ENCODE measurements at regions not wholly inside any gene's neighbourhood (a gene's known extent, or its start where the extent isn't known, plus 50 kb on each side); places are given as distances from the start of the nearest gene placed in this dataset.
"Not testable (repeated sequence)": the region's sequence is repeated elsewhere in the genome, so short reads cannot be mapped to it uniquely, and the experiment has no call there.

DNA sequence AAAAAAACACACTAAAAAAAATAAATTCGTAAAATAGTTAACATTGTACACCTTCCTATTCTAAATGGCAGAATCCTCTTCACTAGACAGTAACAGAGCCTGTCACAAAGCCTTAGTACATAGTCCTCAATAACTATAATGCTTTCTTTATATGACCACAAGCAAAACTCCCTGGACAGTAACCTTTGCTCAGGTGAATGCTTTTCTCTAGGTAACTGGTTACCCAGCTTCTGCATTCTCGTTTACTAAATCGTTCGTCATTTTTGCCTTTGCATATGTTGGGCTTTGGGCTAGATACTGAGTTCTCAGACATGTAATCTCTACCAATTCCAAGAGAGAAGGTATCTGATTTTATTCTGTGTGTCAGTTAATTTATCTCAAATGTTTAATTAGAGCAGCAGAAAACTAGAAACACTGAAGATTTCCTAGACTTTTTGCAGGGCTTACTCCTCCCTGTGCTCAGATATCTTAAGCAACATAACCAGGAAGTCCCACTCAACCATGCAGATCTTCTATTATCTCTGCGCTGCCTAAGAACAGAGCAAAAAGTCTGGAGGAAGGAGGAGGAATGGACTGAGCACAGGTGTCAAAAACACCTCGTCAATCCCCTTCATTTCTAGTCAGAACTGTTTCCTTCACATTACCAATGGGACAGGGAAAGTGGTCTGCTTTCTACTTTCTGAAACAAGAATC, 247.7 kb downstream of the SOCS6 start:
- intact Hi-C loops (cut with DNase I), result no loop called here
- no peak overlapping the region for H3K27ac ChIP-seq
- no peak overlapping the region for H3K4me3 ChIP-seq
- ATAC-seq, result no peak
- no peaks in the 10 kb centered on the region for H3K9me3 ChIP-seq
- H3K36me3 ChIP-seq, result no peaks in the 10 kb centered on the region
- WGBS (ENCODE audit: insufficient coverage, low coverage, low lambda C conversion rate, missing lambda C conversion rate), result 54% methylated on average over 5 of the region's 6 CpGs
- no peaks in the 10 kb centered on the region for H3K4me1 ChIP-seq
- no peak for DNase-seq
- TF ChIP-seq, protein P1, sequence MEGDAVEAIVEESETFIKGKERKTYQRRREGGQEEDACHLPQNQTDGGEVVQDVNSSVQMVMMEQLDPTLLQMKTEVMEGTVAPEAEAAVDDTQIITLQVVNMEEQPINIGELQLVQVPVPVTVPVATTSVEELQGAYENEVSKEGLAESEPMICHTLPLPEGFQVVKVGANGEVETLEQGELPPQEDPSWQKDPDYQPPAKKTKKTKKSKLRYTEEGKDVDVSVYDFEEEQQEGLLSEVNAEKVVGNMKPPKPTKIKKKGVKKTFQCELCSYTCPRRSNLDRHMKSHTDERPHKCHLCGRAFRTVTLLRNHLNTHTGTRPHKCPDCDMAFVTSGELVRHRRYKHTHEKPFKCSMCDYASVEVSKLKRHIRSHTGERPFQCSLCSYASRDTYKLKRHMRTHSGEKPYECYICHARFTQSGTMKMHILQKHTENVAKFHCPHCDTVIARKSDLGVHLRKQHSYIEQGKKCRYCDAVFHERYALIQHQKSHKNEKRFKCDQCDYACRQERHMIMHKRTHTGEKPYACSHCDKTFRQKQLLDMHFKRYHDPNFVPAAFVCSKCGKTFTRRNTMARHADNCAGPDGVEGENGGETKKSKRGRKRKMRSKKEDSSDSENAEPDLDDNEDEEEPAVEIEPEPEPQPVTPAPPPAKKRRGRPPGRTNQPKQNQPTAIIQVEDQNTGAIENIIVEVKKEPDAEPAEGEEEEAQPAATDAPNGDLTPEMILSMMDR (IDR thresholded peaks at IDR 0.05), result no peak
- TF ChIP-seq POLR2A (IDR thresholded peaks at IDR 0.05), result no peak
- H3K27me3 ChIP-seq, result no peaks in the 10 kb centered on the region

DNA sequence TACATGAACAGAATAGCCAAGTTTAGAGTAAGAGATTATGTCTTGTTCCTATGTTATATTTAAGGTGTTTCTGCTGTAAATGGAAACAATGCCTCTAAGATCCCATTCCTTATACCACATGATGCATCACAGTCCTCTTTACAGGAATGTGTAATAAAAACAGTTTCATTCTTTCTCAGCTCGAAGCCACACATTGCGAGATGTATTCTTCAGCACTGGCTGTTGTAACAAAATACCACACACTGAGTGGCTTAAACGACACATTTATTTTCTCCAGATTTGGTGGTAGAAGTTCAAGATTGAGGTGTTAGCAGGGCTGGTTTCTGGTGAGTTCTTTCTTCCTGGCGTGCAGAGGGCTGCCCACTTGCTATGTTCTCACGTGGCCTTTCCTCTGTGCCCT, 246.2 kb downstream of the SOCS6 start:
- Histone ChIP-seq H3K4me3 (no peak overlapping the region), H3K27ac (no peak overlapping the region), H3K4me1 (no peaks in the 10 kb centered on the region), H3K36me3 (no peaks in the 10 kb centered on the region), H3K9me3 (no peaks in the 10 kb centered on the region), H3K27me3 (no peaks in the 10 kb centered on the region)
- DNase-seq, result no peak
- 45% methylated on average over 4 of the region's 5 CpGs for WGBS (ENCODE audit: insufficient coverage, low coverage, low lambda C conversion rate, missing lambda C conversion rate)
- TF ChIP-seq, protein P1 (IDR thresholded peaks at IDR 0.05), result no peak
- TF ChIP-seq POLR2A (IDR thresholded peaks at IDR 0.05), result no peak
- ATAC-seq, result no peak
- intact Hi-C loops (cut with DNase I), result no loop called here

DNA sequence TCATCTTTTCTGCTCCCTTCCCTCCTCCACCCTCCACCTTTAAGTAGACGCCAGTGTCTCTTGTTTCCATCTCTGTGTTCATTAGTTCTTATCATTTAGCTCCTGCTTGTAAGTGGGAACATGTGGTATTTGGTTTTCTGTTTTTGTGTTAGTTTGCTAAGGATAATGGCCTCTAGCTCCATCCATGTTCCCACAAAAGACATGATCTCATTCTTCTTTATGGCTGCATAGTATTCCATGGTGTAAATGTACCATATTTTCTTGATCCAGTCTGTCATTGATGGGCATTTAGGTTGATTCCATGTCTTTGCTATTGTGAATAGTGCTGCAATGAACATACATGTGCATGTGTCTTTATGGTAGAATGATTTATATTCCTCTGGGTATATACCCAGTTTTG, 236.5 kb downstream of the SOCS6 start:
- 80% methylated on average over 1 of the region's 1 CpG for WGBS (ENCODE audit: insufficient coverage, low coverage, low lambda C conversion rate, missing lambda C conversion rate)
- H3K4me1 ChIP-seq; DNase-seq; H3K27me3 ChIP-seq; intact Hi-C loops (cut with DNase I); H3K4me3 ChIP-seq; H3K27ac ChIP-seq; H3K9me3 ChIP-seq; ATAC-seq; H3K36me3 ChIP-seq: not testable (repeated sequence)

DNA sequence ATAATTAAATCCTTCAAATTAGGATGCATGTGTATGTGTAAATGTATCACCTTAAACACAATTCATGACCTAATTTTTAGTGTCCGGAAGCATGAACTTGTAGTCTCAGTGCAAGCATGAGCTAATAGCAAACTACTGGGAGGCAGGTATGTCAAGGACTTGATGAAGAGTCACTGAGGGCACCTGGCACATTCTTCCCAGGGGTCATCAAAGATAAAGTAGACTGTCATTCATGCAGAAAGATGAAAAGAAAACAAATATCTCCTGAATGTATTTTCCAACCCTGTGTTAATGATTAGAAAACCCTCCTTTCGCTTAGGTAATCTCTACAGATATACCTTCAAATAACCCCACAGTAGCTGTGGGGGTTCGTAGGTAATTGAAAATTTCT, 234.9 kb downstream of the SOCS6 start:
- no peak for ATAC-seq

DNA sequence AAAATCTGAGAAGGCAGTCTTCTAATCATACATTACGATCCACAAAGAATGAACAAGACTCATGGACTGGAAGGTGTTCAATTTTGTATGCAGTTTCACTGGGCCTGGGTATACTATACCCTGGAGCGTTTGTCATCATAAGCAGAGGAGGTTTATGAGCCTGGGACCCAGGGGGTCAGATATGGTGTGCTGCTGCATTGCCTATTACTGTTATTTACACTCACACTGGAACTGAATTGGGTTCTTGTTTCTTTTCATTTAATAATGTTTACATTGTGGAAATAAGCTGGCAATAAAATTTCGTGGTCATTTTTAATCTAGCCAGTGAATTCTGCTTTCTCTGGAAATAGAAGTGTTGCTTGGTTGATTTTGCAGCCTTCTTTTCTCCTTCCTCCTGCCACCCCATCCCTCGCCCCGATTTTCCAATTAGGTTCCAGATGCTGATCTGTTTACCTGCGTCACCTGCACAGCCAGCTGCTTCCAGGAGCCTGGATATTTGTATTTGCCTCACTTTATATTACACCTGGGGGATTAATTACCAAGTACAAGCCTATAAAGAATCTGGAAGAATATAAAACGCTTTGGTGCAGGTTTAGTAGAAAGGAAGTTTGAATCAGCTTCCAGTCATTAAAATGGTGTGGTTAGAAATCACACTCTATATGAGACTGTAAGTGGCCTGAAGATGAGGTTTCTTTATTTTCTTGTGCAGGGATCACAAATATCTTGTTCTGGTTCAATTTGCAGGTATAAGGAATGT, 234.4 kb downstream of the SOCS6 start:
- WGBS (ENCODE audit: insufficient coverage, low coverage, low lambda C conversion rate, missing lambda C conversion rate), result 61% methylated on average over 7 of the region's 7 CpGs
- Histone ChIP-seq H3K27ac (no peak overlapping the region), H3K4me3 (no peak overlapping the region), H3K27me3 (no peaks in the 10 kb centered on the region), H3K9me3 (no peaks in the 10 kb centered on the region), H3K4me1 (no peaks in the 10 kb centered on the region), H3K36me3 (no peaks in the 10 kb centered on the region)
- intact Hi-C loops (cut with DNase I), result no loop called here
- ATAC-seq, result no peak
- TF ChIP-seq, protein P1 (IDR thresholded peaks at IDR 0.05), result no peak
- TF ChIP-seq POLR2A (IDR thresholded peaks at IDR 0.05), result no peak
- no peak for DNase-seq

More for the DNA sequence above, 234.9 kb downstream of the SOCS6 start:
- H3K4me3 ChIP-seq, result no peak overlapping the region
- H3K36me3 ChIP-seq, result no peaks in the 10 kb centered on the region
- no peaks in the 10 kb centered on the region for H3K4me1 ChIP-seq
- DNase-seq, result no peak
- TF ChIP-seq, protein P1 (IDR thresholded peaks at IDR 0.05), result no peak
- no peak for TF ChIP-seq POLR2A (IDR thresholded peaks at IDR 0.05)
- 66% methylated on average over 3 of the region's 3 CpGs for WGBS (ENCODE audit: insufficient coverage, low coverage, low lambda C conversion rate, missing lambda C conversion rate)
- no peak overlapping the region for H3K27ac ChIP-seq
- no peaks in the 10 kb centered on the region for H3K27me3 ChIP-seq
- no peaks in the 10 kb centered on the region for H3K9me3 ChIP-seq
- intact Hi-C loops (cut with DNase I), result no loop called here

Data from right lobe of liver (tissue), 6 donors.